Osteoblast (primary cell): ENCODE measurements at regions not wholly inside any gene's neighbourhood (a gene's known extent, or its start where the extent isn't known, plus 50 kb on each side); places are given as distances from the start of the nearest gene placed in this dataset.

Experiments used
- DNase-seq: peaks from one replicate; pipeline ENCODE4 v3.0.0; 2011; ENCODE audit warnings: low spot score, mixed read lengths; ENCODE audit not compliant: insufficient read length; ENCODE audit errors: missing footprints
- H2AFZ ChIP-seq: 2 replicates; pipeline ENCODE4 v1.6.0; 2011; ENCODE audit warnings: mild to moderate bottlenecking, low read length
- H3K27ac ChIP-seq: 2 replicates; pipeline ENCODE4 v1.5.1; 2011; ENCODE audit warnings: mild to moderate bottlenecking, low read depth, low read length, moderate library complexity
- H3K27me3 ChIP-seq: 2 replicates; pipeline ENCODE4 v1.6.0; 2012; ENCODE audit warnings: mild to moderate bottlenecking, control low read depth, inconsistent platforms, low read length, moderate library complexity; ENCODE audit not compliant: insufficient read depth
- H3K36me3 ChIP-seq: 2 replicates; pipeline ENCODE4 v1.5.1; 2011; ENCODE audit warnings: mild to moderate bottlenecking, low read length, control low read depth, moderate library complexity; ENCODE audit not compliant: insufficient read depth
- H3K4me1 ChIP-seq: 2 replicates; pipeline ENCODE4 v1.5.1; 2011; ENCODE audit warnings: mild to moderate bottlenecking, low read length, control low read depth, moderate library complexity; ENCODE audit not compliant: insufficient read depth
- H3K4me2 ChIP-seq: 2 replicates; pipeline ENCODE4 v1.6.0; 2011; ENCODE audit warnings: mild to moderate bottlenecking, low read length; ENCODE audit not compliant: insufficient read depth
- H3K4me3 ChIP-seq: fragments of 200-600 bp; sonication (generic); 3 replicates; pipeline ENCODE4 v1.5.1; 2012; ENCODE audit warnings: mild to moderate bottlenecking, low read length, inconsistent platforms; ENCODE audit not compliant: insufficient read depth
- H3K79me2 ChIP-seq: 2 replicates; pipeline ENCODE4 v1.6.0; 2012; ENCODE audit warnings: mild to moderate bottlenecking, low read length, control low read depth, inconsistent platforms; ENCODE audit not compliant: insufficient read depth
- H3K9me3 ChIP-seq: 2 replicates; pipeline ENCODE4 v1.5.1; 2011; ENCODE audit warnings: low read depth, low read length, control low read depth
- H4K20me1 ChIP-seq: 2 replicates; pipeline ENCODE4 v1.6.0; 2012; ENCODE audit warnings: mild to moderate bottlenecking, low read length, control low read depth; ENCODE audit not compliant: insufficient read depth
- TF ChIP-seq, protein P1 (sequence below): IDR thresholded peaks from 2 replicates; pipeline ENCODE4 v1.5.1; 2011; ENCODE audit warnings: mild to moderate bottlenecking, low read depth, low read length, moderate library complexity; ENCODE audit errors: extremely low read depth

DNA sequence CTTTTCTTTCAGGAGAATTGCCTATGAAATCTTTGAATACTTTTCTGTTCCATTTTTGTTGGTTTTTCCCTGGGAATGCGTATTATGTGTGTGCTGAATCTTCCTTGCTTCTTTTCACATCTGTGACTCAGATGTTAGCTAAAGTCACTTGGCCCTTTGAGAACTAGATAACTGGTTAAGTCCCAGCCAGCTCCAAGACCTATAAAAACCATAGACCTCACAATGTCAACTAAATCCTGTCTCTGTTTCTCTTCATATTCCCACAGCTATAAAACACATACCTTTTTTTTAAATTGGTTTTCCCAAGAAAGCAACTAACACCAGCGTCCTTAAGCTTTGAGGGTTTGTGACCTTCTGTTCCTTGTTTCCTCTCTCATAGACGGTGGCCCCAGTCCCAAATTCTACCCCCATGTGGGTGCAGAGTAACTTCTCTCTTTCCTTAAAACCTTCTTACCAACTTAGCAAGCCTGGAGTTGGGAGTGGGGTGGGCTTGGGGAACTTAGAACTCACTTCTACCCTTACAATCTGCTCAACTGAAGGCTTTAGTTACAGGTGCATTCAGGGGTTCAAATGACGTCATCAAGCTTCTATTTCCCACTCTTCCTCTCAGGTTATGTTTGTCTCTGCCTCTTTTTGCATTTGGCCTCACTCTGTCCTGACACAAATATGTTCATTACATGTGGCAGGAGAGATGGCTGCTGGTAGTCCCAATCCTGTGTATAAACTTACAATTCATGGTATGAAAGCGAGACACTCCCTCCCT, 58.1 kb upstream of the TGIF1 start:
- TF ChIP-seq, protein P1, sequence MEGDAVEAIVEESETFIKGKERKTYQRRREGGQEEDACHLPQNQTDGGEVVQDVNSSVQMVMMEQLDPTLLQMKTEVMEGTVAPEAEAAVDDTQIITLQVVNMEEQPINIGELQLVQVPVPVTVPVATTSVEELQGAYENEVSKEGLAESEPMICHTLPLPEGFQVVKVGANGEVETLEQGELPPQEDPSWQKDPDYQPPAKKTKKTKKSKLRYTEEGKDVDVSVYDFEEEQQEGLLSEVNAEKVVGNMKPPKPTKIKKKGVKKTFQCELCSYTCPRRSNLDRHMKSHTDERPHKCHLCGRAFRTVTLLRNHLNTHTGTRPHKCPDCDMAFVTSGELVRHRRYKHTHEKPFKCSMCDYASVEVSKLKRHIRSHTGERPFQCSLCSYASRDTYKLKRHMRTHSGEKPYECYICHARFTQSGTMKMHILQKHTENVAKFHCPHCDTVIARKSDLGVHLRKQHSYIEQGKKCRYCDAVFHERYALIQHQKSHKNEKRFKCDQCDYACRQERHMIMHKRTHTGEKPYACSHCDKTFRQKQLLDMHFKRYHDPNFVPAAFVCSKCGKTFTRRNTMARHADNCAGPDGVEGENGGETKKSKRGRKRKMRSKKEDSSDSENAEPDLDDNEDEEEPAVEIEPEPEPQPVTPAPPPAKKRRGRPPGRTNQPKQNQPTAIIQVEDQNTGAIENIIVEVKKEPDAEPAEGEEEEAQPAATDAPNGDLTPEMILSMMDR = no peak
- Histone ChIP-seq H3K4me1 (no peaks in the 10 kb centered on the region), H3K9me3 (no peaks in the 10 kb centered on the region), H3K27me3 (no peaks in the 10 kb centered on the region), H4K20me1 (no peaks in the 10 kb centered on the region), H3K36me3 (no peaks in the 10 kb centered on the region), H3K4me2 (no peak overlapping the region), H3K27ac (no peak overlapping the region), H3K79me2 (no peaks in the 10 kb centered on the region), H3K4me3 (no peak overlapping the region), H2AFZ (no peak overlapping the region)
- no peak for DNase-seq

DNA sequence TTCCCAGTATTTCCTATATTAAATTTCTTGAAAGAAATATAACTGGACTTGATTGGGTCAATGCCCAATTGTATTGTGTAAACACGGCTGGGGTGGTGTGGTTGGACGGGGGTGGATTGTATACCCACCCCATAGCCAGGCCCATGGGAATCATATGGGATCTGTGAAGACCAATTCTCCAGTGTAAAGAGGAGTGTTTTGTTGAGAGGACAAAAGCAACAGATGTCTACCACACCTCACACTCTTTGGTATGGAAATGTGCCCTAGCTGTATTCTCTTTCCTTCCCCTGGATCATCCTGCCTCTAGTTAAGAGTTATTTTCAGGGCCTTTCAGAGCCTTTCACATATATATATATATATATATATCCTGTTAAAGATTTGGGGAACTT, 57.5 kb upstream of the TGIF1 start:
- Histone ChIP-seq H3K9me3 (no peaks in the 10 kb centered on the region), H2AFZ (no peak overlapping the region), H3K27me3 (no peaks in the 10 kb centered on the region), H3K79me2 (no peaks in the 10 kb centered on the region), H3K4me3 (no peak overlapping the region), H3K4me1 (no peaks in the 10 kb centered on the region), H4K20me1 (no peaks in the 10 kb centered on the region), H3K36me3 (no peaks in the 10 kb centered on the region), H3K27ac (no peak overlapping the region), H3K4me2 (no peak overlapping the region)
- TF ChIP-seq, protein P1 = no peak
- DNase-seq = no peak

DNA sequence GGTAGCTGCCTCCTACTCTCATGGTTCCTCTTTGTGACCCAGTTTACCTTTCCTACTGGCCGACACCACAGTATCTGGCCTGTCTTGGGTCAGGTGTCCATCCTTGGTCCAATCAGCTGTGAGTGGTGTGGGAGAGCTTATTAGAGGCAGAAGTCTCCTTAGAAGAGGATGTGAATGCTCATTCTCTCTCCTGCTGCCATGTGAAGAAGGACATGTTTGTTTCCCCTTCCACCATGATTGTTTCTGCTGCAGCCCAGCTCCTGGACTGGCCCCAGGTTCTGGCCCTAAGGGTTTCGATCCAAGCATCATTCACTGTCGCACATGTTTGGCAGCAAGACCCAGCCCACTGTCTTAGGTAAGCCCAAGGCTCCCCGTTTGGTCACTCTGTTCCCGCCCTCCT, 55.3 kb upstream of the TGIF1 start:
- TF ChIP-seq, protein P1 = no peak
- H4K20me1 ChIP-seq = no peaks in the 10 kb centered on the region
- H3K27me3 ChIP-seq = no peaks in the 10 kb centered on the region
- no peak overlapping the region for H3K27ac ChIP-seq
- DNase-seq = no peak
- no peaks in the 10 kb centered on the region for H3K36me3 ChIP-seq
- no peaks in the 10 kb centered on the region for H3K79me2 ChIP-seq
- no peak overlapping the region for H2AFZ ChIP-seq
- H3K9me3 ChIP-seq = no peaks in the 10 kb centered on the region
- no peaks in the 10 kb centered on the region for H3K4me1 ChIP-seq
- H3K4me2 ChIP-seq = no peak overlapping the region
- no peak overlapping the region for H3K4me3 ChIP-seq

DNA sequence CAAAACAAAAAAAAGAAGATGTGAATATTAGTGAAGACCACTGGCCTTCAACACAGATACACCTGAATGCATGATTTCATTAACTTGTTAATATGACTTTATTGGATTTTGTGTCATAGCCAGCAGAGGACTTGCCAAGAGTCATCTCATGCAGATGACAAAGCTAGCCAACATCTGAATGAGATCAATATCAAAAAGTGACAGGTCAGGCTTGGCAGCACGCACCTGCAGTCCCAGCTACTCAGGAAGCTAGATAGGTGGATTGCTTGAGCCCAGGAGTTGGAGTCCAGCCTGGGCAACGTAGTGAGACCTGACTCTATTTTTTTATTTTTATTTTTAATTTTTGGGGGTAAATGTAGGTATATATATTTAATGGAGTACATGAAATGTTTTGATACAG, 54.5 kb upstream of the TGIF1 start:
- Histone ChIP-seq H3K79me2 (no peaks in the 10 kb centered on the region), H3K4me3 (no peak overlapping the region), H3K27ac (no peak overlapping the region), H3K4me1 (no peaks in the 10 kb centered on the region), H3K36me3 (no peaks in the 10 kb centered on the region), H4K20me1 (no peaks in the 10 kb centered on the region), H3K9me3 (no peaks in the 10 kb centered on the region), H2AFZ (no peak overlapping the region), H3K4me2 (no peak overlapping the region), H3K27me3 (no peaks in the 10 kb centered on the region)
- TF ChIP-seq, protein P1 = no peak
- DNase-seq = no peak
